GM12875 (cell line): ENCODE measurements at regions not wholly inside any gene's neighbourhood (a gene's known extent, or its start where the extent isn't known, plus 50 kb on each side); places are given as distances from the start of the nearest gene placed in this dataset.

Source experiments
- H3K4me3 ChIP-seq: one replicate; pipeline ENCODE4 v1.5.1; 2011; ENCODE audit warnings: low read depth, low read length, control low read depth
- TF ChIP-seq, protein P1 (sequence below): IDR thresholded peaks from 2 replicates; pipeline ENCODE4 v1.5.1; 2011; ENCODE audit warnings: low read depth, mild to moderate bottlenecking, control low read depth, inconsistent platforms, low read length, moderate library complexity, borderline replicate concordance; ENCODE audit not compliant: insufficient read depth

DNA sequence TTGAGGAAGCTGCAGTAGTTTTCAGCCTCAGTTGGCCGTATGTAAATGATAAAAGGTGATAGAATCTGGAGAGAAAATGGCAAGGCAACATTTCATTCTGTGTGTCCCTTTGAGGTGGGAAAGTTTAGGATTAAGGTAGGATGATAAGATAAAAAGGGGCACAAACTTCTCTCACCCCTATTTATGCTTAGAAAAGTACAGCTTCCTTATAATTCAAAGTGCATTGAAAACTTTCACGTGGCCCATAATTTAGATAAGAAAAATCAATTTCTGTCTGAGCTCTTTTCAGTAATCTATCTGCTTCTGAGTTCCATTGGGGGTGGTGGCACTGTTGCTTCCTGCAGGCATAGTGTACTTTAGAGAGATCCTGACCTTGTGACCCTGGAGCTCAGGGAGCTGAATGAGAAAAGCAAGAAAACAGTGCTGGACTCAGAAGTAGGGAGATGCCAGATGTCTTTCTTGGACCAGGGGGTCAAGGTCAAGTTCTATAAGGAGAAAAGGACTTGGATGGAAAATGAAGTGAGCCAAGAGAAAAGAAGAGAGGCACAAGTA, 187.3 kb downstream of the NDFIP2 start:
- TF ChIP-seq, protein P1, sequence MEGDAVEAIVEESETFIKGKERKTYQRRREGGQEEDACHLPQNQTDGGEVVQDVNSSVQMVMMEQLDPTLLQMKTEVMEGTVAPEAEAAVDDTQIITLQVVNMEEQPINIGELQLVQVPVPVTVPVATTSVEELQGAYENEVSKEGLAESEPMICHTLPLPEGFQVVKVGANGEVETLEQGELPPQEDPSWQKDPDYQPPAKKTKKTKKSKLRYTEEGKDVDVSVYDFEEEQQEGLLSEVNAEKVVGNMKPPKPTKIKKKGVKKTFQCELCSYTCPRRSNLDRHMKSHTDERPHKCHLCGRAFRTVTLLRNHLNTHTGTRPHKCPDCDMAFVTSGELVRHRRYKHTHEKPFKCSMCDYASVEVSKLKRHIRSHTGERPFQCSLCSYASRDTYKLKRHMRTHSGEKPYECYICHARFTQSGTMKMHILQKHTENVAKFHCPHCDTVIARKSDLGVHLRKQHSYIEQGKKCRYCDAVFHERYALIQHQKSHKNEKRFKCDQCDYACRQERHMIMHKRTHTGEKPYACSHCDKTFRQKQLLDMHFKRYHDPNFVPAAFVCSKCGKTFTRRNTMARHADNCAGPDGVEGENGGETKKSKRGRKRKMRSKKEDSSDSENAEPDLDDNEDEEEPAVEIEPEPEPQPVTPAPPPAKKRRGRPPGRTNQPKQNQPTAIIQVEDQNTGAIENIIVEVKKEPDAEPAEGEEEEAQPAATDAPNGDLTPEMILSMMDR: no peak
- H3K4me3 ChIP-seq: no peak overlapping the region

DNA sequence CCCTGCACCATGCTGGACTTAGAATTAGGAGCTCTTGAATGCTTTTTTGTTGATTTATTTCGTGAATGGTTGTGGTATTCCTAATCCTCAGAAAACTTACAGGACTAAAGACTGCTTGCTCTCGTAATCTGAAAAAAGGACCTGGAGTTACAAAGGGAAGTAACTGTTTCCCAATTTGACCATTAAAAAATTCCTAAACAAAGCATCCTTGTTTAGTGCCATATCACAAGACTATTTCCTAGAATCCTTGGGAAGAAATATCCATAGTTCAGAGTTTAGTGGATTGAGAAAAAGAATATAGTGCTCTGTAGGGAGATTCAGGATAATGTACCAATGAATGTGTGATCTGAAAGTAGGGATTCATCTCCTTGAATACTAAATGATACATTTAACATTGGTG, 186.8 kb downstream of the NDFIP2 start:
- no peak overlapping the region for H3K4me3 ChIP-seq
- TF ChIP-seq, protein P1: no peak

DNA sequence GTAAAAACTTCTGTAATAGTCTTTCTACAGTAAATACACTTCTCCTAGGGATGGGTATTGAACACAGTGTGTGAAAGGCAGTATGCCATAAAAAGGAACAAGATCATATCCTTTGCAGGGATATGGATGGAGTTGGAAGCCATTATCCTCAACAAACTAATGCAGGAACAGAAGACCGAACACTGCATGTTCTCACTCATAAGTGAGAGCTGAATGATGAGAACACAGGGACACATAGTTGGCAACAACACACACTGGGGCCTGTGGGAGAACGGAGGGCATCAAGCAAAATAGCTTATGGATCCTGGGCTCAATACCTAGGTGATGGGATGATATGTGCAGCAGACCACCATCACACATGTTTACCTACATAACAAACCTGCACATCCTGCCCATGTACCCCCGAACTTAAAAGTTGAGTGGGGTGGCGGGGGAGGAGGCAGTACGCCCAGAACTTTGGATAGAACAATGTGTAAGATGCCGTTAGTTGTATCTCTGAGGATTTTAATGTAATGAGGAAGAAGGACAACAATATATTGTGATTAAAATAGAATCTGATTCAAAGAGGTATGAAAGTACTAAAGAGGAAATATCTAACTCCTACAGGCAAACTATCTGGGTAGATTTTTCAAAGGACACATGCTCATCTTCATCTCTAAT, 183.2 kb downstream of the NDFIP2 start:
- TF ChIP-seq, protein P1: no peak
- H3K4me3 ChIP-seq: no peak overlapping the region

DNA sequence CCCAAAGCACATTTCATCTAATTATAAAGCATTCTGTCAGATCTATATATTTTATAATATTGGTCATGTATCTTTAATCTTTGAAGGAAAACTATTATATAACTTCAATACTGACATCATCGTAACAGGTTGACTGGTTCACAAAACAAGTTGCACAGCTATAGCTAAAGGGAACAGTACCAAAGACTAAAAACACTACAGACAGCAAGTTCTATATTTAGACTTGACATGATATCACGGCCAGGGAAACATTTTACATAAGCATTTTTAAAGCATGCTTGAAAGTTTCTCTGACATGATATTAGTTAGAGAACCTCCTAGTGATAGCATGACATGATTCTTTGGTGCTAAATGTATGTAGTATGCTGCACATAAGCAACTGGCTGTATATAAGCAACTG, 182.5 kb downstream of the NDFIP2 start:
- no peak overlapping the region for H3K4me3 ChIP-seq
- TF ChIP-seq, protein P1: no peak

DNA sequence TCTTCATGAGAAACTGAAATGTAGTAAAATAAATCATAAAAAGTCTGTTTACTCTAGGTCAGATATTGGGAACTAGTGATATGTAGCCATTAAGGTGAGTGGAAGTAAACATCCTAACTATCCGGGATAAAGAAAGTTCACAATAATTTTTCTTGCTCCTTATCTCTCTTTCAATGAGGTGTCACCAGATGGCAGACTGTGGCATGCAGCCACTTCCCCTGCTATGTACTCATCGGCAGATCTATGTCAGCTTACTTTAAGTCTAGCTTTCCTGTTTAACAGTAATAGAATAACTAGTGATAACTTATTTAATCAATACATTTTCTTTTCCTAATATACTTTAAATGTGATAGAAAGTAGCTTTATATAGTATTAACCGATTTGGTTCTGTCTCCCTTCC, 181.9 kb downstream of the NDFIP2 start:
- TF ChIP-seq, protein P1: no peak
- no peak overlapping the region for H3K4me3 ChIP-seq

DNA sequence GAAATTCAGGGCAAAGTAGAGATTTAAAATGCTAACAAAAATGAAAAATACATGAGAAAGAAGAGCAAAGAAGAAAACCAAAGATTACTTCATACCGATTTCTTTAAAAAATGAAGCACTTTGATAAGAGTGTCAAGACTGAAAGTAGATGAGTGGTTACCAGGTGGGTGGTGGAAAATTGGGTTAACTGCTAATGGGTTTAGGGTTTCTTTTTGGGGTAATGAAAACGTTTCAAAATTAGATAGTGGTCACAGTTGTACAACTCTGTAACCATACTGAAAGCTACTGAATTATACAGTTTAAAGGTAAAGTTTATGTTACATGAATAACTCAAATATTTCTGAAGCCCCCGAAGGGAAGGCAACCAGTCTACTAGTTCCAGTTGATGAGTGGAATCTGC, 179.4 kb downstream of the NDFIP2 start:
- no peak overlapping the region for H3K4me3 ChIP-seq
- TF ChIP-seq, protein P1: no peak

DNA sequence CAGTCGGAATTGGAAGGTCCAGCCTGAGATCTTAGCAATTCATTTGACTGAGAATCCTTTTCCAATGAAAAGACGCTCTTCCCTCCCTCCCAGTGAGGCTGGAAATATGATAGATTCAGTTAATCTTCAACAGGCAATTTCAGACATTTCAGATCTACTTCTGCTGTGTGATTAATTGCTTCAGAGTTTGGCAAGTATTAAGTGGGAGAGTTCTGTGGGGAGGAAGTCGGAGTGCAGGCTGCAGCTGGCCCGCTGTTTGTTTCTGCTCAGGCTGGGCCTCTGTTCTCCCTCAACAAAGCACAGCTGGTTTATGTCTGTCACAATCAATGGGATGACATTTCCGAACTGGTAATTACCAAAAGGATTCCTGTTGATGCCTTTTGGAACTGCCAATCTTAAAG, 178.2 kb downstream of the NDFIP2 start:
- H3K4me3 ChIP-seq: no peak overlapping the region
- TF ChIP-seq, protein P1: no peak
